ENCODE measurements at regions not wholly inside any gene's neighbourhood (a gene's known extent, or its start where the extent isn't known, plus 50 kb on each side); places are given as distances from the start of the nearest gene placed in this dataset.

DNA sequence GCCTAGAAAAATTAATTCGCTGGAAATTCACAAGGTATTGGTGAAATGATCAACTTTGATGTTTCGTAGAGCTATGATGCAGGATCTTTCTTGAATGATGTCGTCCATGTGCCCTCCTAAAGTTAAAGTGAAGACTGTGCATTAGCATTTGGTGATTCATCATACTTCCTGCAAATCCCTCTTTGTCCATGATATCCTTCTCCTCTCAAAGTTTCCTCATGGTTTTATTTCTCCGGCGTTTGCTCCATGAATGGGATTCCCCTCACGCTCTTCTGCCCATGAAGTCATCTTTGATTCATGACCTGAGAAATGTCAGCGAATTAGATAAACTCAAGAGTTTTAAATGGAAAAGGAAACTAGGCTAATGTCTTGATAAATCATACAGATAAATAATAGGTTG, 372.7 kb downstream of the PSAT1 start:
- Histone ChIP-seq H4K5ac (ENCODE audit: insufficient read length, low read depth, low read length) (no peak overlapping the region), H4K8ac (ENCODE audit: extremely low read depth, insufficient read depth, low read length) (no peak overlapping the region), H2BK12ac (ENCODE audit: low read depth, low read length) (no peak overlapping the region), H3K36me3 (ENCODE audit: control insufficient read depth in 2 of 4, insufficient read depth in 4 of 4, low read length in 3 of 4) (no peaks in the 10 kb centered on the region), H3K27ac (ENCODE audit: low read depth, low read length) (no peak overlapping the region), H2BK15ac (ENCODE audit: low read length) (no peak overlapping the region), H3K4me2 (ENCODE audit: insufficient read depth in 1 of 2, low read depth in 2 of 2, low read length in 2 of 2) (no peak overlapping the region), H3K27me3 (replicated peaks in 1 of 4; ENCODE audit: control insufficient read depth in 3 of 4, extremely low read depth in 1 of 4, insufficient read depth in 3 of 4, low read length in 3 of 4) (no peaks in the 10 kb centered on the region), H4K91ac (replicated peaks; ENCODE audit: insufficient read length, low read length) (no peak overlapping the region), H3K4me1 (replicated peaks in 1 of 4; ENCODE audit: control insufficient read depth in 3 of 4, insufficient read depth in 4 of 4, low read length in 3 of 4) (peaks cover 0 to 4% (median 0%) of the 10 kb centered on the region in 4 experiments; a peak in 1 of 7 replicates), H2BK120ac (replicated peaks; ENCODE audit: low read depth, low read length) (no peak overlapping the region), H3K79me1 (ENCODE audit: low read depth, low read length) (no peaks in the 10 kb centered on the region), H3K18ac (ENCODE audit: extremely low read depth, low read length) (no peak overlapping the region), H2AK5ac (ENCODE audit: low read depth, low read length) (no peak overlapping the region), H4K20me1 (replicated peaks in 1 of 2; ENCODE audit: control insufficient read depth in 1 of 2, insufficient read depth in 2 of 2, low read length in 2 of 2) (no peaks in the 10 kb centered on the region), H3K14ac (ENCODE audit: insufficient read length) (no peak overlapping the region), H3K56ac (replicated peaks; ENCODE audit: insufficient read length, low read depth, low read length) (no peak overlapping the region), H3K9ac (replicated peaks in 1 of 4; ENCODE audit: extremely low read depth in 1 of 4, low read depth in 3 of 4, low read length in 3 of 4) (no peak overlapping the region), H3K23me2 (ENCODE audit: low read depth, low read length) (no peaks in the 10 kb centered on the region), H3K9me3 (ENCODE audit: insufficient read depth in 2 of 2, low read depth in 1 of 2, low read length in 1 of 2) (no peaks in the 10 kb centered on the region), H3K79me2 (ENCODE audit: control insufficient read depth in 1 of 2, insufficient read depth in 2 of 2, low read length in 2 of 2) (no peaks in the 10 kb centered on the region; a peak in 1 of 4 replicates), H3K4ac (replicated peaks; ENCODE audit: insufficient read length, low read depth, low read length) (no peak overlapping the region), H3K23ac (ENCODE audit: insufficient read length) (no peak overlapping the region), H3K4me3 (ENCODE audit: extremely low read depth in 1 of 4, insufficient read depth in 2 of 4, low read depth in 3 of 4, low read length in 4 of 4) (no peak overlapping the region), H2BK5ac (ENCODE audit: low read depth, low read length) (no peak overlapping the region), H2BK20ac (ENCODE audit: low read length) (no peak overlapping the region), H2AFZ (ENCODE audit: low read length) (no peak overlapping the region)
- TF ChIP-seq FOSL1 (IDR thresholded peaks at IDR 0.05; ENCODE audit: insufficient read depth, low read depth, low read length) (no peak), CHD1 (IDR thresholded peaks at IDR 0.05; ENCODE audit: low read depth, low read length) (no peak), NRF1 (IDR thresholded peaks at IDR 0.05; ENCODE audit: low read depth, low read length) (no peak), TBP (IDR thresholded peaks at IDR 0.05; ENCODE audit: low read depth, low read length) (no peak), SRF (IDR thresholded peaks at IDR 0.05; ENCODE audit: low read depth, low read length) (no peak), EZH2 (IDR thresholded peaks at IDR 0.05; ENCODE audit: low read depth, low read length, severe bottlenecking) (no peak), CREB1 (IDR thresholded peaks at IDR 0.05) (no peak)
- 87% methylated on average over 7 of the region's 7 CpGs; no CpG with 5 or more reads in 1 of the 2 experiments for WGBS, 2 experiments (ENCODE audit: extremely low coverage in 1 of 2, insufficient coverage in 1 of 2, insufficient read length in 1 of 2, insufficient replicate concordance in 2 of 2, low coverage in 1 of 2, low lambda C conversion rate in 2 of 2, missing lambda C conversion rate in 1 of 2)
- no peak for FAIRE-seq
- POLR2A ChIA-PET (ENCODE audit: partially characterized antibody) = no interaction called here
- DNase-seq (ENCODE audit: low read depth in 1 of 2, low spot score in 2 of 2) = no peak
- CTCF ChIA-PET (ENCODE audit: partially characterized antibody) = interaction anchor here (0.9 kb wide), 1 partner anchor 48 kb away, joined by 3 read pairs; no protein-coding TSS in a partner anchor
